NCI-H146 treated with DMSO at 0.1 percent for 48 hours (cell line): ENCODE measurements at regions not wholly inside any gene's neighbourhood (a gene's known extent, or its start where the extent isn't known, plus 50 kb on each side); places are given as distances from the start of the nearest gene placed in this dataset.

Source experiments
- DNase-seq: peaks from one replicate; lab custom pipeline; 2025; ENCODE audit not compliant: unreplicated experiment; lab: John Stamatoyannopoulos, UW

GRCh38 chr12:16136219-16136988 lies 141.1 kb downstream of the SLC15A5 start:
- no peak for DNase-seq

GRCh38 chr12:16135323-16135722 lies 142.2 kb downstream of the SLC15A5 start:
- DNase-seq = no peak

- DNase-seq = peak; percentile 89
Measured at GRCh38 chr12:16130343-16130742, 147.1 kb downstream of the SLC15A5 start.

- DNase-seq = no peak
Measured at GRCh38 chr12:16121953-16122352, 155.5 kb downstream of the SLC15A5 start.

GRCh38 chr12:16119618-16120415 lies 157.7 kb downstream of the SLC15A5 start:
- peak; percentile 28 for DNase-seq

GRCh38 chr12:16118586-16118985 lies 158.9 kb downstream of the SLC15A5 start:
- no peak for DNase-seq

- peak; percentile 30 for DNase-seq
Measured at GRCh38 chr12:16112612-16113560, 164.6 kb downstream of the SLC15A5 start.

- no peak for DNase-seq
Measured at GRCh38 chr12:16112130-16112529, 165.4 kb downstream of the SLC15A5 start.

- DNase-seq = no peak
Measured at GRCh38 chr12:16110596-16110995, 166.9 kb downstream of the SLC15A5 start.

- DNase-seq = no peak
Measured at GRCh38 chr12:16103851-16104250, 173.6 kb downstream of the SLC15A5 start.

- no peak for DNase-seq
Measured at GRCh38 chr12:16100206-16100605, 177.3 kb downstream of the SLC15A5 start.

- DNase-seq = no peak
Measured at GRCh38 chr12:16096273-16096849, 181.1 kb downstream of the SLC15A5 start.

- DNase-seq = no peak
Measured at GRCh38 chr12:16095531-16096110, 181.9 kb downstream of the SLC15A5 start.

- DNase-seq = no peak
Measured at GRCh38 chr12:16094437-16094836, 183.0 kb downstream of the SLC15A5 start.

GRCh38 chr12:16093825-16094224 lies 182.7 kb downstream of the DERA start:
- no peak for DNase-seq

- DNase-seq = no peak
Measured at GRCh38 chr12:16090974-16091373, 179.8 kb downstream of the DERA start.

GRCh38 chr12:16088421-16088820 lies 177.3 kb downstream of the DERA start:
- DNase-seq = no peak
